Ascending aorta (tissue), 2 donors: ENCODE measurements at regions not wholly inside any gene's neighbourhood (a gene's known extent, or its start where the extent isn't known, plus 50 kb on each side); places are given as distances from the start of the nearest gene placed in this dataset.

Experiments used
- DNase-seq, 2 donors: peaks; one replicate each; pipeline ENCODE4 v3.0.0-alpha.2; 2019; ENCODE audit warnings: low spot score in 2 of 2
- H3K27ac ChIP-seq, 2 donors: fragments of 200-600 bp; sonication (generic); one replicate each; pipeline ENCODE4 v1.5.1; 2016 to 2017; ENCODE audit warnings: mild to moderate bottlenecking in 1 of 2
- H3K27me3 ChIP-seq: fragments of 200-600 bp; sonication (generic); one replicate; pipeline ENCODE4 v1.5.1; 2017
- H3K36me3 ChIP-seq, 2 donors: fragments of 200-600 bp; sonication (generic); one replicate each; pipeline ENCODE4 v1.5.1; 2016
- H3K4me1 ChIP-seq, 2 donors: fragments of 200-600 bp; sonication (generic); one replicate each; pipeline ENCODE4 v1.5.1; 2016 to 2017; ENCODE audit warnings: mild to moderate bottlenecking in 1 of 2
- H3K4me3 ChIP-seq, 2 donors: fragments of 200-600 bp; sonication (generic); one replicate each; pipeline ENCODE4 v1.5.1; 2016 to 2017; ENCODE audit warnings: mild to moderate bottlenecking in 1 of 2
- H3K9me3 ChIP-seq, 2 donors: fragments of 200-600 bp; sonication (generic); one replicate each; pipeline ENCODE4 v1.5.1; 2016
- CTCF ChIP-seq, 3 experiments: fragments of 200-600 bp in 2 of 3; fragments of 450-650 bp in 1 of 3; sonication (generic) in 2 of 3; IDR thresholded peaks; one replicate each; pipeline ENCODE4 v1.5.1; 2016 to 2019; ENCODE audit warnings: antibody characterized with exemption in 3 of 3, mild to moderate bottlenecking in 1 of 3, moderate library complexity in 1 of 3
- intact Hi-C: fragments of 100-400 bp; cut with DNase I; formaldehyde crosslinking; loops from one replicate; pipeline ENCODE4 v1.15.1; 2023

GRCh38 chr7:54398863-54399262 is 143.3 kb upstream of the VSTM2A start:
- H3K4me3 ChIP-seq, result no peak overlapping the region
- no peaks in the 10 kb centered on the region for H3K27me3 ChIP-seq
- no peak for TF ChIP-seq CTCF (IDR thresholded peaks at IDR 0.05)
- intact Hi-C loops, result no loop called here
- no peaks in the 10 kb centered on the region for H3K36me3 ChIP-seq
- no peaks in the 10 kb centered on the region for H3K4me1 ChIP-seq
- no peak for DNase-seq
- no peak overlapping the region for H3K27ac ChIP-seq
- H3K9me3 ChIP-seq, result no peaks in the 10 kb centered on the region

- intact Hi-C loops, result no loop called here
- H3K4me1 ChIP-seq, result no peaks in the 10 kb centered on the region
- DNase-seq, result no peak
Observed at GRCh38 chr7:54409917-54410316, 132.3 kb upstream of the VSTM2A start.

GRCh38 chr7:54416678-54417077 is 125.5 kb upstream of the VSTM2A start:
- intact Hi-C loops, result no loop called here
- Histone ChIP-seq H3K4me3 (no peak overlapping the region), H3K4me1 (no peaks in the 10 kb centered on the region), H3K36me3 (no peaks in the 10 kb centered on the region), H3K27me3 (no peaks in the 10 kb centered on the region), H3K27ac (no peak overlapping the region), H3K9me3 (no peaks in the 10 kb centered on the region)
- TF ChIP-seq CTCF (IDR thresholded peaks at IDR 0.05), result no peak
- DNase-seq, result no peak

More at GRCh38 chr7:54409917-54410316, 132.3 kb upstream of the VSTM2A start:
- Histone ChIP-seq H3K36me3 (no peaks in the 10 kb centered on the region), H3K9me3 (no peaks in the 10 kb centered on the region), H3K4me3 (no peak overlapping the region), H3K27me3 (no peaks in the 10 kb centered on the region), H3K27ac (no peak overlapping the region)
- TF ChIP-seq CTCF (IDR thresholded peaks at IDR 0.05), result no peak

GRCh38 chr7:54419209-54419608 is 123.0 kb upstream of the VSTM2A start:
- Histone ChIP-seq H3K4me1 (no peaks in the 10 kb centered on the region), H3K27ac (no peak overlapping the region), H3K27me3 (no peaks in the 10 kb centered on the region), H3K9me3 (no peaks in the 10 kb centered on the region), H3K36me3 (no peaks in the 10 kb centered on the region), H3K4me3 (no peak overlapping the region)
- TF ChIP-seq CTCF (IDR thresholded peaks at IDR 0.05), result no peak
- intact Hi-C loops, result no loop called here
- no peak for DNase-seq

- no peaks in the 10 kb centered on the region for H3K9me3 ChIP-seq
- no peak overlapping the region for H3K4me3 ChIP-seq
- H3K27me3 ChIP-seq, result no peaks in the 10 kb centered on the region
- no peak for TF ChIP-seq CTCF (IDR thresholded peaks at IDR 0.05)
- H3K27ac ChIP-seq, result no peak overlapping the region
- intact Hi-C loops, result no loop called here
- no peaks in the 10 kb centered on the region for H3K4me1 ChIP-seq
- no peaks in the 10 kb centered on the region for H3K36me3 ChIP-seq
- DNase-seq, result no peak
Observed at GRCh38 chr7:54426406-54426805, 115.8 kb upstream of the VSTM2A start.

GRCh38 chr7:54429111-54429510 is 113.1 kb upstream of the VSTM2A start:
- no peak for DNase-seq
- Histone ChIP-seq H3K27ac (no peak overlapping the region), H3K27me3 (no peaks in the 10 kb centered on the region), H3K4me3 (no peak overlapping the region), H3K4me1 (no peaks in the 10 kb centered on the region), H3K9me3 (no peaks in the 10 kb centered on the region), H3K36me3 (no peaks in the 10 kb centered on the region)
- intact Hi-C loops, result no loop called here
- no peak for TF ChIP-seq CTCF (IDR thresholded peaks at IDR 0.05)
